Activated CD4-positive, alpha-beta T cell treated with anti-CD3 and anti-CD28 coated beads, Interleukin-2, amount 50 U/mL, for 48 hours (primary cell): ENCODE measurements at regions not wholly inside any gene's neighbourhood (a gene's known extent, or its start where the extent isn't known, plus 50 kb on each side); places are given as distances from the start of the nearest gene placed in this dataset.
"Not testable (repeated sequence)": the region's sequence is repeated elsewhere in the genome, so short reads cannot be mapped to it uniquely, and the experiment has no call there.

Experiments used
- DNase-seq, 2 experiments: peaks; one replicate each; pipeline ENCODE4 v3.0.0-alpha.2; 2020

DNA sequence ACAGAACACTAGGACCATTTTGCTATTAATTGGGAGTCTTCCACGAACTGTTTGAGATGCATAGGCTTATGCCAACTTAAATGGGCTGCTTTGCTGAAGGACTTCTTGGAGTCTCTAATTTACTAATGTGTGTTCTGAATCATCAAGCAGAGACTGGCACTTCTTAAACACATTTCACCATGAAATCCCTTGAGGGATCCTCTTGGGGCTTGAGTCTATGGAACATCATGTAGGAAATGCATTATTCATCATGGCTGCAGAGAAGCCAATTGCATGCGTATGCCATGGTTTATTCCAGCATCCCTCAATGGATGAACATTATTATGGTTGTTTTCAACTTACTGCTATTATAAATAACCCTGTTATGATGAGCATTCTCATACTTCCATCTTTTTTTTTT is 73.4 kb downstream of the FGD2 start:
- DNase-seq = no peak

DNA sequence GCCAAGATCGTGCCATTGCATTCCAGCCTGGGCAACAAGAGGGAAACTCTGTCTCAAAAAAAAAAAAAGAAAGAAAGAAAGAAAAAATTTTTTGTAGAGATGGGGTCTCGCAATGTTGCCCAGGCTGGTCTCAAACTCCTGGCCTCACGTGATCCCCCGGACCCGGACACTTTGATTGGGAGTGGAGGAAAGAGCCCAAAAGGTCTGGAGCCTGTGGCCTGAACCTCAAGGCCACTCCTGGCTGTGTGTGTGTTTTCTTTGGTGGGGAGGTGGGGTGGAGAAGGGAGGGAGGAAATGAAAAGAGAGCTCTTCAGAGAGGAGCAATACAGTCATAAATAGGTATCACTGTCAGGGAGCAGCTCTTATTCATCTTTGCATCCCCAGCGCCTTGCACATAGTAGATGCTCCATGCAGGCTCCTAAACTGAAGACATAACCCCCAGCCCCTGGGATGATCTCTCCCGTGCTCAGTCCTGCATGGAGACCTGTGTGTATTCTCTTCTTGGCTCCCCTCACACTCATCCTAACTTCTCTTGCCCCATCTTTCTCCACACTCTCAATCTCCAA is 75.7 kb downstream of the FGD2 start:
- DNase-seq = no peak

DNA sequence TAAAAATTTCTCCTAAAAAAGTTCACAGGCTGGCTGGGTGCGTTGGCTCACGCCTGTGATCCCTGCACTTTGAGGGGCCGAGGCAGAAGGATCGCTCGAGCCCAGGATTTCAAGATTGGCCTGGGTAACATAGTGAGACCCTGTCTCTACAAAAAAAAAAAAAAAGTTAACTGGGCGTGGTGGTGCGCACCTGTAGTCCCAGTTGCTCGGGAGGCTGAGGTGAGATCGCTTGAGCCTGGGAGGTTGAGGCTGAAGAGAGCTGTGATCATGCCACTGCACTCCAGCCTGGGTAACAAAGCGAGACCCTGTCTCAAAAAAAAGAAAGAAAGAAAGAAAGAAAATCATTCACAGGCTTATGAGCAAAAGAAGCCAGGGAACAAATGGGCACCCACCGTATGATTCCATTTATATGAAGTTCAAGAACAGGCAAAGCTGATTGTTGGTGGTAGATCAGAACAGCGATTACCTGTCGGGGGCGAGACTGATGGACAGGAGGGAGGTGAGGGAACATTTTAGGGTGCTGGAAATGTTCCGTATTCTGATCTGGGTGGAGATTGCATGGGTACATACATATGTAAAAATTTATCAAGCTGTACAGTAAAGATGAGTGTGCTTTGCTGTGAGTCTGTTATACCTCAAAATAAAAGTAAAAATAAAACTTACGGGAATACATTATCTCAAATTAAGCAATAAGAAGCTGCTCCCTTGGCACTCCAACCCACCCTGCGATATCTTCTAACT is 77.1 kb downstream of the FGD2 start:
- DNase-seq = no peak

DNA sequence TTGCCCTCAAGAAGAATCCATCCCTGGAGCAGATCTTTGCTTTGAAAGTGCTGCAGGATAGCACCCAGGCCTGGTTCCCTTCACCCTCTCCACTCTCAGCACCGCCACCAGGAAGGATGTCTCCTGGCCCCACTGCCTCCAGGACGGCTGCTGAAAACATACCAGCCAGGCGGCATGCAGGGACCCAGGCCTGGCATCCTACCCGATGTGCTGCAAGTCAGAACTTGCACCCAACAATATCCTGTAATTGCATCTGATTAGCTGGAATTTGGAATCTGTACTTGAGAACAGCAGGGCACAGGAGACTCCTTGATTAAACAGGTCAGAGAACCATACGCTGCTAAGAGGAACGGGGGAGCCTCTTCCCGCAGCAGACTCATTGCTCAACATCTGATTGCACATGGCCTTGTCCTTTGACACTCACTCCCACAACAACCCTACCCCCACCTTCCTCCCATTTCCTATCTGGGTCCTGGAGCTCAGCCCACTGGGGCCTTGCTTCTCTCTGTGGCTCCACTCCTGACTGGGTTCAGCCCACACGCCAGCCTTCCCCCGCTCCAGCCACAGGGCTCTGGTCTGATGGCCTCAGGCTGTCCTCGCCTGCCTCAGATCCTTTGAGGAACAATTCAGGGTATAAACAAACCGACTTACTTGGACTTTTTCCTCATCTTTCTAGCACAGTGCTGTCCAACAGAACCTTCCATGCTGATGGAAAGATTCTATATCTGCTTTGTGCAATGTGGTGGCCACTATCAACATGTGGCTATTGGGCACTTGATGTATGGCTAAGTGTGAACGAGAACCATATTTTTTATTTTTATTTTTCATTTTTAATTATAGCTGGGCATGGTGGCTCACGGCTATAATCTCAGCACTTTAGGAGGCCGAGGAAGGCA is 78.0 kb downstream of the FGD2 start:
- DNase-seq = no peak

DNA sequence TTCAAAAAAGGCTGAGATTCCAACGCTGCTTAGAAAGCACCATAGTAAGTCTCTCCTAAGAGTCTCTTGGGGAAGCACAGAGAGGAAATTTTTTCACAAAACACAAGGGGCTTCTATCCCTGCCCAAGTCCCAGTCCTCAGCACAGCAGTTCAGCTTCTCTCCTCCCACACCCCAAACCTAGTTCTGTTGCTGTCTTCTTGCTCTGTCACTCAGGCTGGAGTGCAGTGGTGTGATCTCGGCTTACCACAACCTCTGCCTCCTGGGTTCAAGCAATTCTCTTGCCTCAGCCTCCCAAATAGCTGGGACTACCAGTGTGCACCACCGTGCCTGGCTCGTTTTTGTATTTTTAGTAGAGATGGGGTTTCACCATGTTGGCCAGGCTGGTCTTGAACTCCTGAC is 79.2 kb downstream of the FGD2 start:
- not testable (repeated sequence) for DNase-seq

DNA sequence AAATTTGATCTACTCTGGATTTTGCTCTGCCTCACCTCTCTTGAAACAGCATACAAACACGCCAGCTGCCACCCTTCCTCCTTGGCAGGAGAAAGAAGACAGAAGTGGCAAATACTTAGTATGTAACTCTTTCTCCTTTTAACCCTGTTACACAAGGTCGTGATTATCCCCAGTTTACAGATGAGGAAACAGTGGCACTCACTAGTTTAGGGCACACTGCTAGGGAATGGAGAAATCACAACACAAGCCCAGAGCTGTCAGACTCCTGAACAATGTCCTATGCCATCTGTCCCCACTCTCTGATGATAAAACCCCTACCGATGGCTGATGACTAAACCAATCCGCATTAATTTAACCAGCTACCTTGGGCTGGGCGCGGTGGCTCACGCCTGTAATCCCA is 79.7 kb downstream of the FGD2 start:
- DNase-seq = no peak

DNA sequence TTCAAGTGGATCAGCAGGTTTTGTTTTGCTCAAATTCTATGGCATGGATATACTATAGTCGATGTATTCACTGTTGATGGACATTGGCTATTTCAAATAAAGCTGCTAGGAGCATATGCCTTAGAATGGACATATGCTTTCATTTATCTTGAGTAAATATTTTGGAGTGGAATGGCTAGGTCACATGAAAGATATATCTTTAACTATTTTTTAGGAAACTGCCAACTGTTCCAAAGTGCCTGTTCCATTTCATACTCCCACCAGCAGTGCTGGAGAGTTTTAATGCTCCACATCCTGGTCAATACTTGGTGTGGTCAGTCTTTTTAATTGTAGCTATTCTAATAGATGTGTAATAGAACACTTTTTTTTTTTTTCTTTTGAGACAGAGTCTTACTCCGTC is 81.1 kb upstream of the PIM1 start:
- DNase-seq = no peak

DNA sequence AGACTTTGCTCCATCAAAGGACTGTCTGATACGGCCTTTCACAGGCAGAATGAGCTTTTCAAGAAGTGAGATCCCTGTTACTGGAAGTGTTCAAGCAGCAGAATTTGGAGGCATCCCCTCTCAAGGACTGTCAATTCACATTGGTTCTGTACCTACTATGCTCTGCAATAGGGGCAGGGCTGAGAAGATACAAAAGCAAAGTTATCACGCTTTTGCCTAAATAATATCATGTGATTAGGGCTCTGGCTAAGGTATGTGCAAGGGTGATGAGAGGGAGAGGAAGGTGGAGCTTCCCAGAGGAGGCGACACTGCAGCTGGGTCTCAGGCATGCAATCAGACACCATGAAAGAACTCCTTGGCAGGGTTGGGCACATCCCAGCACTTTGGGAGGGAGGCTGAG is 80.2 kb upstream of the PIM1 start:
- no peak for DNase-seq

DNA sequence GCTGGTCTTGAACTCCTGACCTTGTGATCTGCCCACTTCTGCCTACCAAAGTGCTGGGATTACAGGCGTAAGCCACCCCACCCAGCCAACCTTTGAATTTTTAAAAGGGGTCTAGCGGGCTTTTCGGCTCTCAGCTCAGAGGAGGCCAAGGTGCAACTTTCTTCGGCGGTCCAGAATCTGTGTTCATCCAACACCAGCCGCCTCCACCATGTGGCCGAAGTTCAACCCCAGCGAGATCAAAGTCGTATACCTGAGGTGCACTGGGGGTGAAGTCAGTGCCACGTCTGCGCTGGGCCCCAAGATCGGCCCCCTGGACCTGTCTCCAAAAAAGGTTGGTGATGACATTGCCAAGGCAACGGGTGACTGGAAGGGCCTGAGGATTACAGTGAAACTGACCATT is 78.8 kb upstream of the PIM1 start:
- not testable (repeated sequence) for DNase-seq

DNA sequence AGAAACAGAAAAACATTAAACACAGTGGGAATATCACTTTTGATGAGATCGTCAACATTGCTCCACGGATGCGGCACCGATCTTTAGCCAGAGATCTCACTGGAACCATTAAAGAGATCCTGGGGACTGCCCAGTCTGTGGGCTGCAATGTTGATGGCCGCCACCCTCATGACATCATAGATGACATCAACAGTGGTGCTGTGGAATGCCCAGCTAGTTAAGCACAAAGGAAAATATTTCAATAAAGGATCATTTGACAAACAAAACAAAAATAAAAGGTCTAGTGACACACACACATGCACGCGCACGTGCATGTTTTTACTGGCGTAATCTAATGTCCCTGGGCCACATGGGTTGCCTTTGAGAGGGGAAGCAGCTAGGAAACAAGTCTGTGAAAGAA is 78.4 kb upstream of the PIM1 start:
- not testable (repeated sequence) for DNase-seq

DNA sequence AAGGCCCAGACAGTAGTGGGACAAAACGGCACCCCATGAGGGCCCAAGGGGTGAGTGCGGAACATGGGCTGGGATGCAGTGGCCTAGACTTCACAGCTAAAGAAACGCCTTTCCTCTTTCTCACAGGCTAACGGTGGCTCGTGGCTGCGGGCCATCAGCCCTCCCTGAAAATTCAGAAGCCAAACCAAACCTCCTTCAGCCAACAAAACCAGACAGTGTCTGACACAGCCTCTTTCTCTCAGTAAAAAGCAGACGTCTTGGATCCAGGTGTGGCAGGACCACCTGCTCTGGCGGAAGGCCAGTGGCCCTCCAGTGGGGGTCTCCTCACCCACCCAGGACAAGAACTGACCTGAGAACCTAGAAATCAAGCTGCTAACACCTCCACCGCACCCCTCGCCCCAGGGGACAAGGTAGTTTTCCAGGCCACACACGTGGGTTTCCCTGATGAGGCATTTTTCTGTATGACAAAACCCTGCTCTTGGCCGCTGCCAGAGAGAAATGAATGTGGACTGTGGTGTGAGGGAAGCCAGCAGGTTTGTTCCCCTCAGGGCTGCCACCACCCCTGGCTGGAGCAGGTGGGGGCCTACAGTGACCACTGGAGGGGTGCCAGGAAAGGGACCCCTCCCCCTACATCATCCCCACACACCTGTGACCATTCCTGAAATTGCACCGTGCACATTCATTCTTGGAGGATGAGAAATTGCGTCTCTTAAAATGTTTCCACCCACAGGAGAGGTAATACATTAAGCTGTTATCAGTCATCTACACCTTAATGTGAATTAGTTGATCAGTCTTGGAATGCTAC is 76.8 kb upstream of the PIM1 start:
- DNase-seq = peak in 1 of 2 experiments; percentile 29

DNA sequence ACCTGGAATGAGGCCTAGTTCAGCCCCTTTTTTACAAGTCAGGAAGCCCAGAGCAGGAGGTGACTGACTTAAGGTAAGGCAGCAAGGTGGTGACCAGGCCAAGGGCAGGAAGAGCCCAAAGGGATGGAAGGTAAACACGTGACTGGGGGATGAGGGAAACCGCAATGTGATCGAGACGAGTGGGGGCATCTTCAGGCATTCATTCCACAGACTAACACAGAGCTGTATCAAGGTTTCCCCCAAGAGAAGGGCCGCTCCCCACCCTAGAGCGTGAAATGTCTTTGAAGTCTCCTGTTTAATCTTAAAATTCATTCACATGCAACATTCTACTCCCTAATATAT is 76.3 kb upstream of the PIM1 start:
- no peak for DNase-seq

DNA sequence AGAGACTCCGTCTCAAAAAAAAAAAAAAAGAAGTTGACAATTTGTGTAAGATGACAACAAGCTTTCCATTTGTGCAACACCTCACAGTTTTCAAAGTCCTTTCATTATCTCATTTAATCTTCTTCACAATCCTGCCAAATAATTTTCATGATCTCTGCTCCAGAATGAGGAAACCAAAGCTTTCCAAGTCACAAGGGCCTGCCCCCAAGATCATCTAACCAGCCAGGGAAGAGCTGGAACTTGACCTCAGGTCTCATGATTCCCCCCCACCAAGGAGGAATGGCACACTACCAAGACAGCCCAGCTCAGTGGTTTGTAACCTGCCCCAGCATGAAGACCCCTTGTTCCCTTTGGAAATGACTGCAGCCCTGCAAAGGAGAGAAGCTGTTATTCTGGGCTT is 74.0 kb upstream of the PIM1 start:
- DNase-seq = no peak

DNA sequence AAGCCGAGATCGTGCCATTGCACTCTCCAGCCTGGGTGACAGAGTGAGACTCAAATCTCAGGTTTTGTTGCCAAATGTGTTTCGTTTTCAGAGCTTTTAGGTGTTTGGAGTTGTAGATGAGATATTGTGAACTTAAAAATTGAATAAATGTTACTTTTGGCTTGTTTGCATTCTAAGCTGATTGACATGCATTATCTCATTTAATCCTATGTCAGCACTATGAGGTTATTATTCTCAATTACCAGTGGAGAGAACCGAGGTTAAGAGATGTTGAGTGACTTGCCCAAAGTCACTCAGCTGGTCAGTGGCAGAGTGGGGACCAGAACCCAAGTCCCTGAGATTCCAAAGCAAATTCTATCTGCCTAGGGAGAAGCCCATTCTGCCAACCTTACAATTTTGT is 72.6 kb upstream of the PIM1 start:
- DNase-seq = no peak

DNA sequence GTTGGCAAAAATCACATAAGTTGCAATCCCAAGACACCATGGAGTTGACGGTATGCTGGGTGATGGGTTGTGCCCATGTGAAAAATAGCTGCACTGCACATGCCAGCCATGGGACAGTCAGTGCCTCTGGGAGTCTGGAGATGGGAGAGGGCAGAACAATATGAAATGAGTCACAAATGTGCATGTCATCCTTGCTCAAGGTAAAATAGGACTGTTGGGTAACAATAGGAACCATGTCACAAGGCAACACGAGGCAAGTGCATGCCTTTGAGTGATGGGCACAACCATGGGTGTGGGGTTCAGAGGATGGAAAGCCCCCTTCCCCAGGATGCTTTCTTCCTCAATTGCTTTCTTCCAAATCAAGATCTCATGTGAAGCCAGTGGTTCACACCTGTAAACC is 70.5 kb upstream of the PIM1 start:
- DNase-seq = no peak

DNA sequence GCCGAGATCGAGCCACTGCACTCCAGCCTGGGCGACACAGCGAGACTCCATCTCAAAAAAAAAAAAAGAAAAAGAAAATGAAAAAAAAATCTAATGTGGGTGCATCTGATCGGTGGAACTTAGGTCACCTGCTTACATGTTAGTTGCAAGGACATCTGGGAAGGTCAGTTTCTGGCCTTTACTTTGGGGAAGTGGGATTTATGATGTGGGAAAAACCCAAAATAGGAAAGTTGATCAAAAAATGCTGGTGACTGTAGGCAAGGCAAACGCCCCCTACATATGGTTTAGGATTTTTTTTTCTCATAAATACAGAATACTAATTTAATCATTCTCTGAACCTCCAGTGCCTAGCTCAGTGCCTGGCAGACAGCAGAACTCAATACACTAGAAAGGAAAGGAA is 69.2 kb upstream of the PIM1 start:
- no peak for DNase-seq

DNA sequence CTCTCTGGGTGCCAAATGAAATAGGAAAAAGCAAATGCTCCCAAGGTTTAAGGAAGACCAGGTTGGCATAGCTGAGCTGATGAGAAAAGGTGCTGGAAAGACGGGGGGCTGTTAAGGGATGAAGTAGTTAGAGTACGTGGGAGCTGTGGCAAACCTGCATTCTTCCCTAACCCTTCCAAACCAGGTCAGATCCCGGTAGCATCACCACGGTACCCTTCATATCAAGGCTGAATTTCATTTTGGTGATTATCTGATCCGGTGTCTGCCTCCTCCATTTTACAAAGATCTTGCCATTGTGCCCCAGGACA is 68.0 kb upstream of the PIM1 start:
- no peak for DNase-seq

DNA sequence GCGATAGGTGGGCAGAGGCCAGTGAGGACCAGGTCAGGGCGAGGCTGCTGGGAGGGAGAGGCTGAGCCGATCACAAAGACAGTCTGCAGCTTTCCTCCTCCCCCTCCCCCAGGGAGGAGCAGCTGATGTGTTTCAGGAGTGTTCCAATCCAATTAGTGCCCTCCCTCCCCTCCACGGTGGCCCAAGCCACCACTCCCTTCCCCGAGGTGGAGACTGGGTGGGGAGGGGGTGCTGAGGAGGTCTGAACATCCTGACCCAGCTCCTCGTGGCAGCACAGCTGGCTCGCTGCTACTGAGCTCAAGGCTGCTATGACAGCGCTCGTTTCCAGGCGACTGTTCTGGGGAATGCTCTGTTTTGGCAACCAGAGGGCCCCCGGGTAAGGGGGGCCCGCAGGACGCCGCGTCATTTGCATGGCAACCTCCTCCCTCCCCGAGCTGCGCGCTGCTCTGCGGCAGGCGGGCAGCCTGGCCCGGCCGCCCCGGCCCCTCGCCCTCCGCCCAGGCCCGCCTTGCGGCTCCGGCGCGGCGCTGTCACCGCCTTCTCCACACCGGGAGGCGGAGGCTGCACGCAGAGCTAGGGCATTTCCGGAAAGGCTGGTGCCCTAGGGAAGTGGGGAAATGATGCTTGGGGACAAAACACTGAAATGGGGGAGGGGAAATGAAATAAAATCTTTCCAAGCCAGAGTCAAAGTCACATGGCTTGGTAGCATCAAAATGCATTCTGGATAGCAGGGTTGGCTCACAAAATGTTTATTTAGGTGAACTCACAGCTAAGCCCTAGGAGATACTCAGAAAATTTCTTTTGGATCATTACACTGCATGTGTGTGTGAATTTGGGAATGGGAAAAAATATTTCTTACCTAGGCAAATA is 67.4 kb upstream of the PIM1 start:
- peak; percentile 64 to 73 for DNase-seq

DNA sequence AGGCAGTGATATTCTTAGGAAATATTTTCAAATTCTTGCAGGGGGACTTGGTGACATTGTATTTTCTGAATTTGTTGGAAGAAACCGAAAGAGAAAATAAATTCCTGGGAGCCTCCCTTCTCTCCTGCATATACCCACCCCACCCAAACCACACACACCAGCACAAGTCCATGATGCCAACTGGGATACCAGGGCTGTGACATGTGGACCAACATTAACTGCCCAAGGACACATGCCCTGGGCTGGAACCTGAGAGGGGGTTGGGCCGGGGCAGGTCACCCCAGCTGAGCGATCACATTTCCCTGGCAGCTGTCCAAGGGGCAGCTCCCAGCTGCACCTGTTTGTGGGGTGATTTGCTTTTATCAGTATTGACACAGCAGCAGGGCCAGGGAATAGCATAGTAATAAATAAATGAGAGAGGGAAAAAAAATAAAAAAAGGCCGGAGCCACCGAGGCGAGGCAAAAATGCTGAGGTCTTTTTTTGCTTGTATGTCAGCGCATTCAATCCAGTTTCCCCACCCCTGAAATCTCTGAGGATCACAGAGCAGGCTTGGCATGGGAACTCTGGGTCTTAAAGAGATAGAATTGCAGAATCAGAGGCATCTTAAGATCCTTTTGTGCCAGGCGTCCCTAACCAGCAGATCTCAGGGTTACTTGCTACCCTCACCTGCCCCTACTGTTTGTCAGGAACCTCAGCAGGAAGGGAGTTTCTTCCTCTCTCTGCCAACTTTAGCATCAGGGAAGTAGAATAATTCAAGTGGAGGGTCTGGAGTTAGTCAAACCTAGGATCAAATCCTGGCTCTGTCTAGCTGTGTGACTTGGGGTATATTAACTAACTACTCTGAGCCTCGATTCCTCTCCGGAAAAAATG is 66.5 kb upstream of the PIM1 start:
- peak; percentile 25 to 31 for DNase-seq

DNA sequence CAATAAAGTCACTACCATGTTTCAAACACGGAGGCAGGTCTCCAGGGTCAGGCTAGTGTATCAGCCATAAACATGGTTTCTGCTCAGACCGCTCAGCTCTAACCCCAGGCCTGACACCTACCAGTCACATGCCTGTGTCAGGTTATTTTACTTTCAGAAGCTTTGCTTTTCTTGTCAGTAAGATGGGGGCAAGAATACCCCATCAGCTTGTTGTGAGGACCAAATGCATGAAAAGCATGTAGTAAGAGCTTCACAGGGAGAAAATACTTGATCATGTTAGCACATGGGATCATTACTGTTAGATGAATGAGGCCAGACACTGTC is 65.2 kb upstream of the PIM1 start:
- no peak for DNase-seq
